Gastroesophageal sphincter (tissue), 3 donors: ENCODE measurements at regions not wholly inside any gene's neighbourhood (a gene's known extent, or its start where the extent isn't known, plus 50 kb on each side); places are given as distances from the start of the nearest gene placed in this dataset.

Source experiments
- POLR2A ChIP-seq, 2 donors: fragments of 450-650 bp; IDR thresholded peaks; one replicate each; pipeline ENCODE4 v1.6.1; 2017; ENCODE audit warnings: antibody characterized with exemption in 2 of 2, mild to moderate bottlenecking in 2 of 2, moderate library complexity in 1 of 2
- TF ChIP-seq, protein P1 (sequence below), 4 experiments: fragments of 200-600 bp in 2 of 4; fragments of 450-650 bp in 2 of 4; sonication (generic) in 1 of 4; IDR thresholded peaks; one replicate each; pipeline ENCODE4 v1.5.1; 2017 to 2019; ENCODE audit warnings: antibody characterized with exemption in 4 of 4, mild to moderate bottlenecking in 2 of 4, moderate library complexity in 2 of 4

GRCh38 chr16:52280086-52280485, 266.9 kb downstream of the TOX3 start:
- TF ChIP-seq, protein P1, sequence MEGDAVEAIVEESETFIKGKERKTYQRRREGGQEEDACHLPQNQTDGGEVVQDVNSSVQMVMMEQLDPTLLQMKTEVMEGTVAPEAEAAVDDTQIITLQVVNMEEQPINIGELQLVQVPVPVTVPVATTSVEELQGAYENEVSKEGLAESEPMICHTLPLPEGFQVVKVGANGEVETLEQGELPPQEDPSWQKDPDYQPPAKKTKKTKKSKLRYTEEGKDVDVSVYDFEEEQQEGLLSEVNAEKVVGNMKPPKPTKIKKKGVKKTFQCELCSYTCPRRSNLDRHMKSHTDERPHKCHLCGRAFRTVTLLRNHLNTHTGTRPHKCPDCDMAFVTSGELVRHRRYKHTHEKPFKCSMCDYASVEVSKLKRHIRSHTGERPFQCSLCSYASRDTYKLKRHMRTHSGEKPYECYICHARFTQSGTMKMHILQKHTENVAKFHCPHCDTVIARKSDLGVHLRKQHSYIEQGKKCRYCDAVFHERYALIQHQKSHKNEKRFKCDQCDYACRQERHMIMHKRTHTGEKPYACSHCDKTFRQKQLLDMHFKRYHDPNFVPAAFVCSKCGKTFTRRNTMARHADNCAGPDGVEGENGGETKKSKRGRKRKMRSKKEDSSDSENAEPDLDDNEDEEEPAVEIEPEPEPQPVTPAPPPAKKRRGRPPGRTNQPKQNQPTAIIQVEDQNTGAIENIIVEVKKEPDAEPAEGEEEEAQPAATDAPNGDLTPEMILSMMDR (IDR thresholded peaks at IDR 0.05) = no peak
- TF ChIP-seq POLR2A (IDR thresholded peaks at IDR 0.05) = no peak
